NCI-H2171 (cell line): ENCODE measurements at regions not wholly inside any gene's neighbourhood (a gene's known extent, or its start where the extent isn't known, plus 50 kb on each side); places are given as distances from the start of the nearest gene placed in this dataset.

Source experiments
- DNase-seq: peaks from one replicate; lab custom pipeline; 2025; lab: John Stamatoyannopoulos, UW

DNA sequence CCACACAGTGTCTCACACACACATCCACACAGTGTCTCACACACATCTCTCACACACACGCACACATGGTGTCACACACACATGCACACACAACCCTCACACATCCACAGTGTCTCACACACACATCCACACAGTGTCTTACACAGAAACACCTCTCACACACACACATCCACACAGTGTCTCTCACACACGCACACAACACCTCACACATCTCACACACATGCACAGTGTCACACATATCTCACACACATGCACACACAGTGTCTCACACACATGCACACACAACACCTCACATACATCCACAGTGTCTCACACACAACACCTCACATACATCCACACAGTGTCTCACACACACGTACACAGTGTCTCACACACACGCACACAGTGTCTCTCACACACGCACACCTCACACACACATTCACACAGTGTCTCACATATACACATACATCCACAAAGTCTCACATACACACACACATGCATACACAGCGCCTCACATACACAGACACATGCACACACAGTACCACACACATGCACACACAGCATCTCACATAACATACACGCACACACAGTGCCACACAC lies 473.9 kb upstream of the HS6ST1 start:
- no peak for DNase-seq

GRCh38 chr2:128793404-128793803 lies 474.7 kb upstream of the HS6ST1 start:
- no peak for DNase-seq

DNA sequence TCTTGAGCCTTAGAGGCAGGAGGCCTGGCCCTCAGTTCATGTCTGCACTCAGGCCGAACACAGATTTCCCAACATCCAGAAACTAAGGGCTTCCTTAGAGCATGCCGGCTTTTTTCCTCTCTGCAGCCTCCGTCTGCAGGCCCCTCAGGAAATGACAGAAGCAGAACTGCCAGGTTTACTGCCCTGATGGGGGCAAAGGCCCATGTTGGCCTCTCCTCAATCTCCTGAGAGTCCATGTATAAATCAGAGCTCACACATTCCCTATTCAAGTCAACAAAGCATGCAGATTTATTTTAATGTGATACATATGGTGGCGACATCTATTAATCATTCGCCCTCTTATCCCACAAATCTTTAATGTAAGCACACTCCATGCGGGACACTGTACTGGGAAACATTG lies 475.6 kb upstream of the HS6ST1 start:
- DNase-seq: no peak

- no peak for DNase-seq
Observed at GRCh38 chr2:128796321-128796720, 477.7 kb upstream of the HS6ST1 start.

DNA sequence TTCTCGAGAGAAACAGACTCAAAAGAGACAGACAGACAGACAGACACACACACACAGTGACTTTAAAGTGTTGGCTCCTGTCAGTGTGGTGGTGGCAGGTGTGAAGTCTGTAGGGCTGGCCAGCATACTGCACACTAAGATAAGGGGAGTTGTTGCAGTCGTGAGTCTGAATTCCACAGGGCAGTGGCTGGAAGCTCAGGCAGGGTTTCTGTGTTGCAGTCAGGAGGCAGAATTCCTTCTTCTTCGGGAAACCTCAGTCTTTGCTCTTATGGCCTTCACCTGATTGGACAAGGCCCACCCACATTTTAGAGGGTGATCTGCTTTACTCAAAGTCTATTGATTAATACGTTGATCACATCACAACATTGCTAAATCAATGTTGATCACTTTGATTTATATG lies 478.4 kb upstream of the HS6ST1 start:
- no peak for DNase-seq

- no peak for DNase-seq
Observed at GRCh38 chr2:128797533-128797932, 478.9 kb upstream of the HS6ST1 start.

- no peak for DNase-seq
Observed at GRCh38 chr2:128797937-128798336, 479.3 kb upstream of the HS6ST1 start.

- DNase-seq: no peak
Observed at GRCh38 chr2:128798502-128799283, 480.0 kb upstream of the HS6ST1 start.

GRCh38 chr2:128799284-128799552 lies 480.6 kb upstream of the HS6ST1 start:
- DNase-seq: no peak

DNA sequence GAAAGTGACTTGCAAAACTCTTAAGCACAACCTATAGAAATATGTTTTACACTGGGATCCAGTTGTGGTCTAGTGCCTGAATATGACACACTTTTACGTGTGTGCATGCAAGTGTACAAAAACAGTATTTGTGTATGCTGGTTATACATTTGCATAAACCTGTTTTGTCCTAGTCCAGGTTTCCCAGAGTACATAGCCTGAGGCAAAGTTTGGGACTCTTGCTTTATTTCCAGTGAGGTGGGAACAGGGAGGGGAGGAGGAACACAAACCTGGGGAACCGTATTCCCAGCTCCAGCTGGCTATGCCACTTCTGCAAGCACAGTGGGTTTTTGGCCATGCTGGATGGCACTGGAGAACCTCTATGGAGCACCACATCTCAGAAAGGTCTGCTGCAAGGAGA lies 481.1 kb upstream of the HS6ST1 start:
- DNase-seq: no peak

GRCh38 chr2:128801576-128801975 lies 482.9 kb upstream of the HS6ST1 start:
- peak; percentile 67 for DNase-seq

GRCh38 chr2:128803222-128803621 lies 484.6 kb upstream of the HS6ST1 start:
- no peak for DNase-seq

GRCh38 chr2:128805237-128805636 lies 486.6 kb upstream of the HS6ST1 start:
- no peak for DNase-seq

GRCh38 chr2:128805918-128806317 lies 487.2 kb upstream of the HS6ST1 start:
- no peak for DNase-seq

DNA sequence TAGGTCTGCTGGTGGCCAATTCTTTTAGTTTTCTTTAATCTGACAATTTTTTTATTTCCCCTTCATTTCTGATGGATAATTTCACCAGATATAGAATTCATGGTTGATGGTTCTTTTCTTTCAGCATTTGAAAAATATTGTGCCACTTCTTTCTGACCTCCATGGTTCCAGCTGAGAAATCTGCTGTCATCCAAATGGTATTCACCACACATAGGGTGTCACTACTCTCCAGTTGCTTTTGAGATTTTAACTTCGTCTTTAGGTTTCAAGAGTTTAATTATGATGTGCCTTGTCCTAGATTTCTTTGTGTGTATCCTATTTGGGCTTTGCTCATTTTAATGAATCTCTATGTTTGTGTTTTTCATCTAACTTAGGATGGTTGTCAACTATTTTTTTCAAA lies 488.6 kb upstream of the HS6ST1 start:
- DNase-seq: no peak

GRCh38 chr2:128808462-128809258 lies 490.0 kb upstream of the HS6ST1 start:
- no peak for DNase-seq

- no peak for DNase-seq
Observed at GRCh38 chr2:128809259-128809636, 490.6 kb upstream of the HS6ST1 start.

GRCh38 chr2:128809880-128810279 lies 491.2 kb upstream of the HS6ST1 start:
- no peak for DNase-seq

DNA sequence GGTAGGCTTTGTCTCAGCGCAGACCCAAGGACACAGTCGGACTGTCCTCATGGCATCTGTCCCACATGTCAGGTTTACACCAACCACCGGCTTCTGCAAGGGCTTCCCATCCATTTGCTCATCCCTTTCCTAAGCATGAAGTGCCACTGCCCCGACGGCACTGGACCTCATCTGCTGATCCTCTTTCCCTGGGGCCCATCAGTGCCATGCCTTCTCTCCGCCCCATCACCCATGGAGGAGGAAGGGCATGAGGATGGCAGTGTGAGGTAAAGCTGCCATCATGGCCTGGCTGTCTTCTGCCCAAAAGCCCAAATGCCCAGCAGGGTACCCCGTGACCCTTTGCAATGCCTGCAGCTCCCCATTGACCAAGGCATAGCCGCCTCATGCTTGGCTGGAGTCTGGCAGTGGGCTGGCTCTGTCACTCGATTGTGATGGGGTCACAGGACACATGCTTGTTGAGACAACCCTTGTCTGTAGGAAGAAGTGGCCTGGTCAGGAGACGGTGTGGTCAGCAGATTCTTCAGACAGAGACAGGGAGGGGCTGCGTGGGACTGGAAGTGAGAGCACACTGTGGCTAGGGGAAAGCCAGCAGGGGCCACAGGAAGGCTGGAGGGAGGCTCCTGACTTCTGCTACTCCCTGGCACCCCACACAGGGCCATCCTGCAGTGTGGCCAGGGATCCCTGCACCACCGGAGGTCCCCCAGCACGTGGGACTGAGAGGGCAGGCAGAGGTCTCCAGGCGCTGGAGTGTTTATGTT lies 493.7 kb upstream of the HS6ST1 start:
- DNase-seq: no peak

- DNase-seq: no peak
Observed at GRCh38 chr2:128813352-128814034, 494.8 kb upstream of the HS6ST1 start.

DNA sequence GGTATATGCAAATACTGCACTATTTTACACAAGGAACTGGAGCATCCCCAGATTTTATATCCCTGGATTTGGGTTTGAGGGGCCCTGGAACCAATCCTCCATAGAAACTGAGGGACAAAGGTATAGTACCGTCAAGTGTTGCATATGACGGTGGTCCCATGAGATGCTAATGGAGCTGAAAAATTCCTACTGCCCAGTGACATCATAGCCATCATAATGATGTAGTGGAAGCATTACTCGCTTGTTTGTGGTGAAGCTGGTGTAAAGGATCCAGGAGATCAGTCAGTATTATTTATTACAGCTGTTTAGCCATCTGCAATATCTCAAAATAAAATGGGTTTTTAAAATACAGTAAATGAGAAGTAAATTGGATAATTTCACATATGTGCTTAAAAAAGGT lies 496.6 kb upstream of the HS6ST1 start:
- DNase-seq: no peak

DNA sequence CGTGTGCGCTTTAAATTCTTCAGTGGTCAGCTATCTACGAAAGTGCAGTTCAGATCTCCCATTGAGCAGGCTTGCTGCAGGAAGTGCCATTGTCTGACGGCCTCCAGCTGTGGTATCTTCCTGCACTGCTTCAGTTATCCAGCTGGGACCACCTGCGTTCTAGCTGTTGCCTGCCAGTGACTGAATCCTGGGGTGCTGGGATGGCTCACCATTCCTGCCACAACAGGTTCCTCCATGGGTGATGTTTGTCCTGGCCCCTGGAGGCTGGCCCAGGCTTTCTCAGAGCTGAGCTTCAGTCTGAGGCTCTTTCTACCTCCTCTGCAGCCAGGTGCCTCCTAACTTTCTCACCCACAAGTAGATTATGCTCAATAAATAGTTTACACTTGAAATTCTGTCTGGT lies 498.5 kb upstream of the HS6ST1 start:
- DNase-seq: no peak
